HCT116 (cell line): ENCODE measurements at regions not wholly inside any gene's neighbourhood (a gene's known extent, or its start where the extent isn't known, plus 50 kb on each side); places are given as distances from the start of the nearest gene placed in this dataset.

ENCODE experiments used
- ATAC-seq: fragments of 200-7000 bp; cut with Tn5 transposase; 2 replicates; pipeline ENCODE4 v1.9.1; 2020; ENCODE audit warnings: mild to moderate bottlenecking, moderate library complexity
- BruUV-seq: library from RNA; stranded (reverse); fragments of 400-500 nt; replicated peaks from 2 replicates; lab custom pipeline; 2021; lab: Mats Ljungman, UMichigan
- CTCF ChIA-PET: fragments of 300-600 bp; sonication (Branson Sonifier 250); formaldehyde crosslinking; loops from one replicate; lab custom pipeline; 2021; ENCODE audit warnings: antibody characterized with exemption; lab: Charles Lee
- POLR2A ChIA-PET: fragments of 300-600, 350-600 bp; sonication (Branson Sonifier 250); formaldehyde crosslinking; loops from one replicate; lab custom pipeline; 2021; ENCODE audit warnings: antibody characterized with exemption; lab: Charles Lee
- RAD21 ChIA-PET, 2 experiments: fragments of 300-600 bp; sonication (Branson Sonifier 250); formaldehyde crosslinking; loops; one replicate each; lab custom pipeline; 2023; ENCODE audit warnings: low total read pairs in 2 of 2; ENCODE audit not compliant: uncharacterized antibody in 2 of 2, unreplicated experiment in 2 of 2, low non-redundant PET in 1 of 2; lab: Charles Lee
- DNase-seq: peaks from one replicate; pipeline ENCODE4 v3.0.0-alpha.2; 2010; ENCODE audit warnings: low read depth, low spot score
- H2AFZ ChIP-seq: fragments of 200-600 bp; shearing (Covaris generic), sonication (generic); 2 replicates; pipeline ENCODE4 v1.6.1; 2017; ENCODE audit warnings: low read depth, mixed run types, mixed read lengths, antibody characterized with exemption, low read length; ENCODE audit not compliant: poor library complexity, severe bottlenecking
- H3K27ac ChIP-seq: 2 replicates; pipeline ENCODE4 v1.5.1; 2012; ENCODE audit warnings: low read depth, low read length
- H3K27me3 ChIP-seq: fragments of 200-600 bp; sonication (generic); 2 replicates; pipeline ENCODE4 v1.6.1; 2016; ENCODE audit warnings: mixed run types, low read length, mixed read lengths; ENCODE audit not compliant: insufficient read depth
- H3K36me3 ChIP-seq, 2 experiments: fragments of 200-500 bp in 1 of 2; fragments of 200-600 bp in 1 of 2; sonication (Bioruptor generic) in 1 of 2; sonication (generic) in 1 of 2; 2 replicates each; pipeline versions ENCODE4 v1.5.1 to v1.6.1; 2014 to 2016; ENCODE audit warnings: low read length in 2 of 2, inconsistent platforms in 1 of 2, mixed read lengths in 1 of 2, mixed run types in 1 of 2; ENCODE audit not compliant: insufficient read depth in 2 of 2, control insufficient read depth in 1 of 2
- H3K4me1 ChIP-seq, 2 experiments: fragments of 200-600 bp in 1 of 2; sonication (generic) in 1 of 2; 2 replicates each; pipeline versions ENCODE4 v1.5.1 to v1.6.1; 2012 to 2017; ENCODE audit warnings: low read length in 2 of 2, inconsistent platforms in 1 of 2, mild to moderate bottlenecking in 1 of 2, mixed read lengths in 1 of 2, mixed run types in 1 of 2, moderate library complexity in 1 of 2; ENCODE audit not compliant: insufficient read depth in 2 of 2, control insufficient read depth in 1 of 2
- H3K4me2 ChIP-seq: fragments of 200-600 bp; sonication (generic); 2 replicates; pipeline ENCODE4 v1.6.1; 2017; ENCODE audit warnings: mixed run types, low read length, mixed read lengths
- H3K4me3 ChIP-seq, 2 experiments: fragments of 200-600 bp in 1 of 2; sonication (generic) in 1 of 2; replicated peaks in 1 of 2; 2 replicates each; pipeline ENCODE4 v1.5.1; 2011 to 2016; ENCODE audit warnings: low read length in 2 of 2, control low read depth in 1 of 2, low read depth in 1 of 2, mild to moderate bottlenecking in 1 of 2, mixed read lengths in 1 of 2, mixed run types in 1 of 2
- H3K79me2 ChIP-seq: fragments of 200-600 bp; sonication (generic); 2 replicates; pipeline ENCODE4 v1.6.1; 2017; ENCODE audit warnings: mild to moderate bottlenecking, mixed run types, low read length, moderate library complexity, mixed read lengths; ENCODE audit not compliant: insufficient read depth
- H3K9ac ChIP-seq: fragments of 200-600 bp; sonication (generic); 2 replicates; pipeline ENCODE4 v1.6.1; 2016; ENCODE audit warnings: low read length, mixed read lengths
- H3K9me2 ChIP-seq: fragments of 200-600 bp; sonication (generic), shearing (Covaris generic); 2 replicates; pipeline ENCODE4 v1.6.1; 2017; ENCODE audit warnings: mixed run types, mild to moderate bottlenecking, moderate library complexity; ENCODE audit not compliant: insufficient read depth
- H3K9me3 ChIP-seq, 2 experiments: fragments of 200-500 bp in 1 of 2; fragments of 200-600 bp in 1 of 2; sonication (Bioruptor generic) in 1 of 2; sonication (generic) in 1 of 2; 2 replicates each; pipeline ENCODE4 v1.6.1; 2014 to 2017; ENCODE audit warnings: low read length in 2 of 2, mixed read lengths in 2 of 2, inconsistent platforms in 1 of 2, low read depth in 1 of 2, mild to moderate bottlenecking in 1 of 2, mixed run types in 1 of 2, moderate library complexity in 1 of 2; ENCODE audit not compliant: control insufficient read depth in 1 of 2, insufficient read depth in 1 of 2
- H4K20me1 ChIP-seq: fragments of 200-600 bp; sonication (generic), shearing (Covaris generic); 2 replicates; pipeline ENCODE4 v1.6.1; 2017; ENCODE audit warnings: mixed run types, mild to moderate bottlenecking, moderate library complexity; ENCODE audit not compliant: insufficient read depth
- CEBPB ChIP-seq: IDR thresholded peaks from 2 replicates; pipeline ENCODE4 v1.6.1; 2012; ENCODE audit warnings: low read depth
- EGR1 ChIP-seq: IDR thresholded peaks from 2 replicates; pipeline ENCODE4 v1.6.1; 2012; ENCODE audit warnings: low read depth
- ELF1 ChIP-seq: IDR thresholded peaks from 2 replicates; pipeline ENCODE4 v1.6.1; 2012; ENCODE audit warnings: low read depth, borderline replicate concordance
- EZH2phosphoT487 ChIP-seq: fragments of 200-600 bp; IDR thresholded peaks from 2 replicates; pipeline ENCODE4 v1.6.1; 2018; ENCODE audit warnings: antibody characterized with exemption, borderline replicate concordance
- FOSL1 ChIP-seq: IDR thresholded peaks from 2 replicates; pipeline ENCODE4 v1.6.1; 2012; ENCODE audit warnings: low read depth
- JUND ChIP-seq: IDR thresholded peaks from 2 replicates; pipeline ENCODE4 v1.6.1; 2012
- POLR2A ChIP-seq: IDR thresholded peaks from 2 replicates; pipeline ENCODE4 v1.7.0; 2011; ENCODE audit warnings: borderline replicate concordance; ENCODE audit not compliant: insufficient read depth, insufficient read length; ENCODE audit errors: extremely low read depth
- RAD21 ChIP-seq: IDR thresholded peaks from 2 replicates; pipeline ENCODE4 v1.6.1; 2012; ENCODE audit warnings: low read depth, mild to moderate bottlenecking
- REST ChIP-seq: IDR thresholded peaks from 2 replicates; pipeline ENCODE4 v1.6.1; 2012; ENCODE audit warnings: low read depth
- SIN3A ChIP-seq: IDR thresholded peaks from 2 replicates; pipeline ENCODE4 v1.6.1; 2012; ENCODE audit warnings: low read depth
- SP1 ChIP-seq: IDR thresholded peaks from 2 replicates; pipeline ENCODE4 v1.6.1; 2012; ENCODE audit warnings: low read depth
- SRF ChIP-seq: IDR thresholded peaks from 2 replicates; pipeline ENCODE4 v1.6.1; 2012; ENCODE audit warnings: low read depth
- TCF7L2 ChIP-seq: IDR thresholded peaks from 2 replicates; pipeline ENCODE4 v1.7.0; 2011; ENCODE audit warnings: borderline replicate concordance, inconsistent platforms; ENCODE audit not compliant: insufficient read depth, insufficient read length; ENCODE audit errors: extremely low read depth
- YY1 ChIP-seq: IDR thresholded peaks from 2 replicates; pipeline ENCODE4 v1.6.1; 2011; ENCODE audit warnings: low read length, low read depth, moderate library complexity, mild to moderate bottlenecking; ENCODE audit not compliant: insufficient replicate concordance; ENCODE audit errors: extremely low read depth
- ZBTB33 ChIP-seq: IDR thresholded peaks from 2 replicates; pipeline ENCODE4 v1.6.1; 2011; ENCODE audit warnings: mild to moderate bottlenecking, low read length, moderate library complexity; ENCODE audit not compliant: insufficient replicate concordance; ENCODE audit errors: extremely low read depth
- ZNF274 ChIP-seq: fragments of 200-500 bp; sonication (Bioruptor generic); IDR thresholded peaks from 2 replicates; pipeline ENCODE4 v1.6.1; 2014; ENCODE audit warnings: mild to moderate bottlenecking, low read depth, low read length, inconsistent platforms
- intact Hi-C: fragments of 100-400 bp; cut with micrococcal nuclease; formaldehyde crosslinking; loops from 2 replicates; pipeline ENCODE4 v1.10.0; 2022

GRCh38 chr9:111744363-111744762, 50.4 kb downstream of the SHOC1 start:
- H3K27me3 ChIP-seq: no peaks in the 10 kb centered on the region
- no peaks in the 10 kb centered on the region for H3K79me2 ChIP-seq
- TF ChIP-seq ELF1 (no peak), EGR1 (no peak), SRF (no peak), FOSL1 (no peak), JUND (no peak), YY1 (no peak), TCF7L2 (no peak)
- TF ChIP-seq, all 23 proteins: peak for 0
- Histone ChIP-seq H4K20me1 (no peaks in the 10 kb centered on the region), H2AFZ (no peak overlapping the region), H3K9me3 (no peaks in the 10 kb centered on the region), H3K4me3 (no peak overlapping the region), H3K4me1 (peaks cover 10 to 25% of the 10 kb centered on the region in 2 experiments), H3K36me3 (no peaks in the 10 kb centered on the region), H3K4me2 (no peak overlapping the region), H3K27ac (no peak overlapping the region), H3K9ac (no peak overlapping the region), H3K9me2 (no peaks in the 10 kb centered on the region)
- RAD21 ChIA-PET: no interaction called here
- DNase-seq (no peak), ATAC-seq (no peak)
- POLR2A ChIA-PET: interaction anchor here (0.8 to 1.8 kb wide), 6 partner anchors 9 to 331 kb away, joined by 3 to 6 read pairs (median 3); partner anchors contain the start of gene DNAJC25
- no TSS peak for BruUV-seq
- intact Hi-C loops: no loop called here
- CTCF ChIA-PET: no interaction called here

GRCh38 chr9:111743275-111743674, 51.5 kb downstream of the SHOC1 start:
- CTCF ChIA-PET: no interaction called here
- no peaks in the 10 kb centered on the region for H4K20me1 ChIP-seq
- DNase-seq: peak; percentile 87
- POLR2A ChIA-PET: interaction anchor here (0.8 to 1.8 kb wide), 6 partner anchors 8 to 112 kb away, joined by 3 to 6 read pairs (median 3); partner anchors contain the start of gene DNAJC25
- H3K27ac ChIP-seq: no peak overlapping the region; the same call in 1 of the 2 replicates
- H3K4me2 ChIP-seq: peak overlapping the region; percentile 55
- RAD21 ChIA-PET: no interaction called here
- no peaks in the 10 kb centered on the region for H3K9me3 ChIP-seq
- H3K9me2 ChIP-seq: no peaks in the 10 kb centered on the region
- ATAC-seq: peak; percentile 97
- H2AFZ ChIP-seq: peak overlapping the region; percentile 6
- H3K36me3 ChIP-seq: no peaks in the 10 kb centered on the region
- H3K79me2 ChIP-seq: no peaks in the 10 kb centered on the region
- 0 out of 4 replicates have a peak overlapping the region, but pooled peaks of 1 of the 2 experiments have one; percentile 2 for H3K4me3 ChIP-seq
- H3K27me3 ChIP-seq: no peaks in the 10 kb centered on the region
- H3K9ac ChIP-seq: 0 out of 2 replicates have a peak overlapping the region, but pooled peaks have one; percentile 6
- intact Hi-C loops: loop anchor here (2.0 kb wide), 1 partner anchor 14 kb away; no protein-coding TSS in a partner anchor
- H3K4me1 ChIP-seq: peaks cover 10 to 25% of the 10 kb centered on the region in 2 experiments
- BruUV-seq: no TSS peak
- TF ChIP-seq EZH2phosphoT487 (no peak), RAD21 (peak; percentile 25; the same call in 1 of the 2 replicates), SRF (no peak), SIN3A (peak; percentile 74), TCF7L2 (peak; percentile 29), FOSL1 (peak; percentile 95), SP1 (peak; percentile 94), JUND (peak; percentile 95), ZNF274 (no peak), REST (no peak), ZBTB33 (no peak), CEBPB (peak; percentile 98), POLR2A (no peak)
